ENCODE measurements at regions not wholly inside any gene's neighbourhood (a gene's known extent, or its start where the extent isn't known, plus 50 kb on each side); places are given as distances from the start of the nearest gene placed in this dataset.
"Not testable (repeated sequence)": the region's sequence is repeated elsewhere in the genome, so short reads cannot be mapped to it uniquely, and the experiment has no call there.

GRCh38 chr6:95830859-95831557, 184.8 kb upstream of the FUT9 start:
- in situ Hi-C loops (cut with HindIII; ENCODE audit: low pct_ligation_motif_present, low pct_unique_long_range_greater_than_20kb, low sequenced_read_pairs) = no loop called here
- no peak for DNase-seq

GRCh38 chr6:95837890-95838289, 177.9 kb upstream of the FUT9 start:
- DNase-seq = no peak
- in situ Hi-C loops (cut with HindIII; ENCODE audit: low pct_ligation_motif_present, low pct_unique_long_range_greater_than_20kb, low sequenced_read_pairs) = no loop called here

- in situ Hi-C loops (cut with HindIII; ENCODE audit: low pct_ligation_motif_present, low pct_unique_long_range_greater_than_20kb, low sequenced_read_pairs) = no loop called here
Observed at GRCh38 chr6:95841560-95841959, 174.2 kb upstream of the FUT9 start.

DNA sequence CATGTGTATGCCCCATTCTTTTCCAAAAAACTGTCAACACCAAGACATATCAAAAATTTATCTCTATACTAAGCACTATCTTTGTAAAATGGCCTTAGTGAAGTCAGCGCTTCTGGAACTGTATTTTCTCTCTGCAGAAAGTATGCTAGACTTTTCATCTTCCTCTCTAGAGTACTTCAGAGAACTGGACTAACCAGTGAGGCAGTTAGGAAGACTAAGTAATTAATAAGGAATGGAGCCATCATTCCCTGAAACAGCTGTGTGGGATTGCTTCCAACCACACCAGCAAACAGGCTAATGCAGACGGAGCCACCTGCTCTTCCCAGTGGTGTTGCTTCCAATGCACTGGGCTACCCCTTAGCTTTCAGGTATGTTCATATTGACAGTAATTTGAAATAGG, 169.1 kb upstream of the FUT9 start:
- in situ Hi-C loops (cut with HindIII; ENCODE audit: low pct_ligation_motif_present, low pct_unique_long_range_greater_than_20kb, low sequenced_read_pairs) = no loop called here
- DNase-seq = no peak

More at GRCh38 chr6:95841560-95841959, 174.2 kb upstream of the FUT9 start:
- no peak for DNase-seq

DNA sequence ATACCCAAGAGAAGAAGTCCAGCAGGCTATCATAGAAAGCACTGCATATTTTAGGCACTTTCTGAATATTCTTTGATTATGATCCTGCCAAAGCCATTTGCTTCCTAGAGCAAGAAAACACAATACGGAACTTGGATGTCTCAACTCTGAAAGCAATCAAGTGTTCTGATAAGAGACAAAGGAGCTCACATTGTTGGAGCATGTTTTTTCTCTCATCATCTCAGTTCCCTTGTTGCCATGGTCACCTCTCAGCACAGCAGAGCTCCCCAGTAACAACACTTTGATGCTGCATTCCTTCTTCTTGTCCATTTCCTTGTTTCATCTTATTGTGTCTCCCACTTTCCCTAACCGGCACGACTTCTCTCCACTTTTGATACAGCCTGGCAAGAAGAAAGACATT, 168.7 kb upstream of the FUT9 start:
- DNase-seq = no peak
- in situ Hi-C loops (cut with HindIII; ENCODE audit: low pct_ligation_motif_present, low pct_unique_long_range_greater_than_20kb, low sequenced_read_pairs) = no loop called here

GRCh38 chr6:95848717-95849116, 167.1 kb upstream of the FUT9 start:
- in situ Hi-C loops (cut with HindIII; ENCODE audit: low pct_ligation_motif_present, low pct_unique_long_range_greater_than_20kb, low sequenced_read_pairs) = no loop called here
- no peak for DNase-seq

DNA sequence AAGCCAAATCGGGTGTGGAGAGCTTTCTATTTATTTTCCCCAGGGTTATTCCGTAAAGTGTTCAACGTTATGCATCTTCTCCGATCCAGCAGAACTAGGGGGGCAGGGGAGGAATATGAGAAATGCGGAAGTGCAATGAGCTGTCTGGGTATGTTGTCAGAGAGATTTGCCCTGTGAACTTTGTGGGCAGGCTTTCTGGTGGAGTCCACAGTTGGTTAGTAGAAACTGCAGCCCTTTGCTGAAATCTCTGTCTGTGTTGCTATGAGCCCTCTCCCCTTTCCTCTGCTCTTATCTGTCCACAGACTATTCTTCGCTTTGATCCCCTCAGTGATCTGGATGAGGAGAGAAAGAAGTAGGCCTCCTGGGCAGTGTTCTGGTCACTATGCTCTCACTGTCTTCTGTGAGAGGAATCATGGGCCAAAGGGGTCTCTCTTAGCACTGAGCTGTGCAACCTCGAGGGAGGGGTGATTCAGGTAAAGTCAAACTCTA, 158.9 kb upstream of the FUT9 start:
- no peak for DNase-seq
- in situ Hi-C loops (cut with HindIII; ENCODE audit: low pct_ligation_motif_present, low pct_unique_long_range_greater_than_20kb, low sequenced_read_pairs) = no loop called here

DNA sequence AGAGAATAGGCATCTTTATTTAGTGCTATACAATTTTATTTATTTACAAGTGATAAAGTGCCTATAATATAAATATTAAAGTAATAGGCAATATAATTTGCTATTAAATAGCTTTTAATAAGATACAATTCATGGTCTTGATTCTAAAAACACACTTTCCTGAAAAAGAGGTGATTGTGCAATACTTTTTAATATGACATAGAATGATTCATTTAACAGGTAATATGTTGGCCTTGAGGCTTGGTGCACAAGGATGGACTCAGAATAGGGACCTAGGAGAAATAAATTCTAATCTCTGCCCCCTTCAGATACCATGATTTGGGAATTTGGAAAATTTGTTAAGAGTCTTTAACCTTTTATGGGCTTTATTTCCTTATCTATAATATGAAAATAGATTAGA, 149.9 kb upstream of the FUT9 start:
- in situ Hi-C loops (cut with HindIII; ENCODE audit: low pct_ligation_motif_present, low pct_unique_long_range_greater_than_20kb, low sequenced_read_pairs) = no loop called here
- DNase-seq = no peak

DNA sequence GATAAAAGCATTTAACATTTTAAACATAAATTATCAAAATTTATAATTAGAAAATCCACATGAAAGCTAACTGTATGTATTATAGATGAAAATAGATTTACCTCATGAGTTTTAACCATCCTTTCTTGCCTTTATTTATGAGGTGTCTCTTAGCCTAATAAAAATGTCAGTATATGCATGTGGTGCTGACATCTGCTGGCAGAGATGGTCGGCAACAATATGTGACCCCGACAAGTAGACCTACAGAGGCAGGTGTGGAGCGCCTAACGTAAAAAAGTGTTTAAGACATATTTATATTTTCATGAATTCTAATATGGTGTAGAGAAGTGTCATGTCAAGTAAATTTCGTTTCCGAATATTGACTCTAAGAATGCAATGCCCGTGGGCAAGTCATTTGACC, 149.0 kb upstream of the FUT9 start:
- in situ Hi-C loops (cut with HindIII; ENCODE audit: low pct_ligation_motif_present, low pct_unique_long_range_greater_than_20kb, low sequenced_read_pairs) = no loop called here
- DNase-seq = peak; percentile 14

- no peak for DNase-seq
- in situ Hi-C loops (cut with HindIII; ENCODE audit: low pct_ligation_motif_present, low pct_unique_long_range_greater_than_20kb, low sequenced_read_pairs) = no loop called here
Observed at GRCh38 chr6:95867205-95867604, 148.6 kb upstream of the FUT9 start.

DNA sequence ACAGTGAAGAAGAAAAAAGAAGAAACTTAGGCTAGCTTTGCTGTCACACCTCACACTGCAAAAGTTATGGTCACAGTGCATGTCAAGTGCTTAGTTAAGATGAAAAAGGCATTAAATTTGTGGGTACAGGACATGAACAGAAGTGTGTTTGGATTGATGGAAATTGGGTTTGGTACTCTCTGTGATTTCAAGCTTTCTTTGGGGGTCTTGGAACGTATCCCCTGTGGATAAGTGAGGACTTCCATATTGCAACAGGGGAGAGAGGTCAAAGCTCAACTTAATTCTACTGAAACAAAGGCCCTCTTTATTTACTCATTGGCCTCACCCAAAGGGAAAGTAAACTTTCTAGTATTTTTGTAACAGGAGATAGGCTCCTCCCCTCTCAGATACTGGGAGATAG, 138.3 kb upstream of the FUT9 start:
- no peak for DNase-seq
- in situ Hi-C loops (cut with HindIII; ENCODE audit: low pct_ligation_motif_present, low pct_unique_long_range_greater_than_20kb, low sequenced_read_pairs) = no loop called here

DNA sequence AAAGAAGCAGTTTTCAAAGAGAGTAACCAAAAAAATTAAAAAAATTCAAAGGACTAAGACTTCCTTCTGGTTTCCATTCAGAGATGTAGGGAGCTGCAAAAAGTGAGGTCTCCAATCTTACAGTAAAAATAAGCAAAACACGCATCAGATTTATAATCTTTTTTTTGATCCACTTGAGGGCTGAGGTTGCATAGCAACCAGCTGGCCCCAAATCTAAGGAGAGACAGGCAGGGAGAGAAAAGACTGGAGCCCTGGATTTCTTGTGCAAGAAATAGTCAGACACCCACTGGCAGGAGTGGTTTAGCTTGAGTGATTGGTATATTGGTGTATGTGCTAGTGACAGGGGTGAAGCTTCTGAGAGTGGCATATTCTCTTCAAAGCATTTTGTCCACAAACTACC, 135.9 kb upstream of the FUT9 start:
- no peak for DNase-seq
- in situ Hi-C loops (cut with HindIII; ENCODE audit: low pct_ligation_motif_present, low pct_unique_long_range_greater_than_20kb, low sequenced_read_pairs) = no loop called here

- no peak for DNase-seq
- in situ Hi-C loops (cut with HindIII; ENCODE audit: low pct_ligation_motif_present, low pct_unique_long_range_greater_than_20kb, low sequenced_read_pairs) = no loop called here
Observed at GRCh38 chr6:95882371-95882770, 133.4 kb upstream of the FUT9 start.

DNA sequence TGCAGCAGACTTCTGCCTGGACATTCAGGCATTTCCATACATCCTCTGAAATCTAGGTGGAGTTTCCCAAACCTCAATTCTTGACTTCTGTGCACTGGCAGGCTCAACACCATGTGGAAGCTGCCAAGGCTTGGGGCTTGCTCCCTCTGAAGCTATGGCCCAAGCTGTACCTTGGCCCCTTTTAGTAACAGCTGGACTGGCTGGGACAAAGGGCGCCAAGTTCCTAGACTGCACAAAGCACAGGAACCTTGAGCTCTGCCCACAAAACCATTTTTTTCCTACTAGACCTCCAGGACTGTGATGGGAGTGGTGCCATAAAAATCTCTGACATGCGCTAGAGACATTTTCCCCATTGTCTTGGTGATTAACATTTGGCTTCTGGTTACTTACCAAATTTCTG, 127.1 kb upstream of the FUT9 start:
- DNase-seq; in situ Hi-C loops (cut with HindIII; ENCODE audit: low pct_ligation_motif_present, low pct_unique_long_range_greater_than_20kb, low sequenced_read_pairs): not testable (repeated sequence)

- in situ Hi-C loops (cut with HindIII; ENCODE audit: low pct_ligation_motif_present, low pct_unique_long_range_greater_than_20kb, low sequenced_read_pairs) = no loop called here
Observed at GRCh38 chr6:95905132-95905531, 110.6 kb upstream of the FUT9 start.

GRCh38 chr6:95917034-95917433, 98.7 kb upstream of the FUT9 start:
- in situ Hi-C loops (cut with HindIII; ENCODE audit: low pct_ligation_motif_present, low pct_unique_long_range_greater_than_20kb, low sequenced_read_pairs) = no loop called here
- no peak for DNase-seq

More at GRCh38 chr6:95905132-95905531, 110.6 kb upstream of the FUT9 start:
- no peak for DNase-seq

GRCh38 chr6:95923518-95923917, 92.3 kb upstream of the FUT9 start:
- peak; percentile 5 for DNase-seq
- in situ Hi-C loops (cut with HindIII; ENCODE audit: low pct_ligation_motif_present, low pct_unique_long_range_greater_than_20kb, low sequenced_read_pairs) = no loop called here

- in situ Hi-C loops (cut with HindIII; ENCODE audit: low pct_ligation_motif_present, low pct_unique_long_range_greater_than_20kb, low sequenced_read_pairs) = no loop called here
- DNase-seq = no peak
Observed at GRCh38 chr6:95935736-95936135, 80.0 kb upstream of the FUT9 start.

DNA sequence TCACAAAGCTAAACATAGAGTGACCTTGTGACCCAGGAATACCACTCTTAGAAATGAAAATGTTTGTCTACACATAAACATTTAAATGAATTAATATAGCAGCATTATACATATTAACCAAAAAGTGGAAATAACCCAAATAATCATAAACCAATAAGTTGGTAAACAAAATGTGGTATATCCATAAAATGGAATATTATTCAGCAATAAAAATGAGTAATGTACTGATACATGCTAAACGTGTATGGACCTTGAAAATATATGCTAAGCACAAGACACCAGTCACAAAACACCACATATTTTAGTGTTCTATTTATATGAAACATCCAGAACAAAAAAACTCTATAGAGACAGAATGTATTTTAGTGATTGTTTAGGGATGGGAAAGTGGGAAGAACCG, 68.9 kb upstream of the FUT9 start:
- no peak for DNase-seq
- in situ Hi-C loops (cut with HindIII; ENCODE audit: low pct_ligation_motif_present, low pct_unique_long_range_greater_than_20kb, low sequenced_read_pairs) = no loop called here

GRCh38 chr6:95948324-95948723, 67.5 kb upstream of the FUT9 start:
- in situ Hi-C loops (cut with HindIII; ENCODE audit: low pct_ligation_motif_present, low pct_unique_long_range_greater_than_20kb, low sequenced_read_pairs) = no loop called here
- DNase-seq = no peak

DNA sequence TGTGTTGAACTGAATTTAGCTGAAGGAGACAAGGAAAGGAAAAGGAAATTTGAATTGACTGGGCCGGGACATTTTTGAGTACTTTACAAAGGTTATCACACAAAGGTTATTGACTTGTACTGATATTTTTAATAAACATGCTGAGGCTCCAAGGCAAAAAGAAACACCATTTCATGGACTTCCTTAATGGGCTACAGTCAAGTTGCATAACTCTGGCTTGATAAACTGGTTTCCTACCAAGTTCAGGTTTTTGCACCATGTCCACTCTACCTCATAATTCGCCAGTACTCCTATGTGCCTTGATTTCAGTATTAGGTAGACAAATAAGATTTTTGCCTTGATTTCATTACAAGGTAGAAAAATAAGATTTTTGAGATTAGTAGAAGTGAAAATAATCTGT, 65.8 kb upstream of the FUT9 start:
- in situ Hi-C loops (cut with HindIII; ENCODE audit: low pct_ligation_motif_present, low pct_unique_long_range_greater_than_20kb, low sequenced_read_pairs) = no loop called here
- DNase-seq = no peak
